ENCODE measurements at regions not wholly inside any gene's neighbourhood (a gene's known extent, or its start where the extent isn't known, plus 50 kb on each side); places are given as distances from the start of the nearest gene placed in this dataset.

DNA sequence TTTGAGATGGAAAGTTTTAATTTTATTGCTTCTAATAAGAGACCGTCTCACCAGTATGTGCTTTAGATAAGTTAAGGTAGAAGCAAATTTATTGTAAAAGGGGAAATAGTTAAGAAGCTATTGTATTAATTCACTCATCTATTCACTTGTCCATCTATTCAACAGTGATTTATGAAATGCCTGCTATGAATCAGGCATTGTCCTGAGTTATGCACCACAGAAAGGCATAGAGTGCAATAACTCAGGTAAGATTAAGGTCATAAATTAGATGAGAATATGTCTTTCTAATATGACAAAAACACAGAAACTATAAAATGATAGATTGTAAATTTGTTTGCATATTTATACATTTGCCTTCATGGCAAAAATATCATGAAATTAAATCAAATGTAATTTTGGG is 379.3 kb upstream of the PCDH15 start:
- no peak overlapping the region for H3K27ac Mint-ChIP-seq
- TF ChIP-seq, protein P1, sequence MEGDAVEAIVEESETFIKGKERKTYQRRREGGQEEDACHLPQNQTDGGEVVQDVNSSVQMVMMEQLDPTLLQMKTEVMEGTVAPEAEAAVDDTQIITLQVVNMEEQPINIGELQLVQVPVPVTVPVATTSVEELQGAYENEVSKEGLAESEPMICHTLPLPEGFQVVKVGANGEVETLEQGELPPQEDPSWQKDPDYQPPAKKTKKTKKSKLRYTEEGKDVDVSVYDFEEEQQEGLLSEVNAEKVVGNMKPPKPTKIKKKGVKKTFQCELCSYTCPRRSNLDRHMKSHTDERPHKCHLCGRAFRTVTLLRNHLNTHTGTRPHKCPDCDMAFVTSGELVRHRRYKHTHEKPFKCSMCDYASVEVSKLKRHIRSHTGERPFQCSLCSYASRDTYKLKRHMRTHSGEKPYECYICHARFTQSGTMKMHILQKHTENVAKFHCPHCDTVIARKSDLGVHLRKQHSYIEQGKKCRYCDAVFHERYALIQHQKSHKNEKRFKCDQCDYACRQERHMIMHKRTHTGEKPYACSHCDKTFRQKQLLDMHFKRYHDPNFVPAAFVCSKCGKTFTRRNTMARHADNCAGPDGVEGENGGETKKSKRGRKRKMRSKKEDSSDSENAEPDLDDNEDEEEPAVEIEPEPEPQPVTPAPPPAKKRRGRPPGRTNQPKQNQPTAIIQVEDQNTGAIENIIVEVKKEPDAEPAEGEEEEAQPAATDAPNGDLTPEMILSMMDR (IDR thresholded peaks at IDR 0.05): no peak
- ChIA-PET CTCF (no interaction called here), POLR2A (no interaction called here)
- DNase-seq: no peak
- H3K27me3 Mint-ChIP-seq: no peaks in the 10 kb centered on the region
- Histone ChIP-seq H3K27me3 (ENCODE audit: control insufficient read depth in 1 of 2, insufficient read depth in 2 of 2, low read length in 2 of 2) (no peaks in the 10 kb centered on the region), H3K9me3 (ENCODE audit: control insufficient read depth in 1 of 2, insufficient read depth in 1 of 2, low read length in 2 of 2) (peaks cover 0 to 4% of the 10 kb centered on the region in 2 experiments), H3K36me3 (ENCODE audit: insufficient read depth, low read length) (no peaks in the 10 kb centered on the region), H3K4me3 (ENCODE audit: low read length) (no peak overlapping the region), H3K4me1 (ENCODE audit: insufficient read depth, low read length) (no peaks in the 10 kb centered on the region), H3K27ac (ENCODE audit: low read depth in 1 of 2, low read length in 2 of 2) (no peak overlapping the region)
- intact Hi-C loops (cut with DNase I, micrococcal nuclease): no loop called here
- H3K4me3 Mint-ChIP-seq: no peak overlapping the region
- ATAC-seq (ENCODE audit: poor library complexity): no peak
- H3K9me3 Mint-ChIP-seq: peaks cover 7% of the 10 kb centered on the region
- no peaks in the 10 kb centered on the region for H3K36me3 Mint-ChIP-seq (ENCODE audit: low read depth)
- H3K4me1 Mint-ChIP-seq (ENCODE audit: low read depth): no peaks in the 10 kb centered on the region

DNA sequence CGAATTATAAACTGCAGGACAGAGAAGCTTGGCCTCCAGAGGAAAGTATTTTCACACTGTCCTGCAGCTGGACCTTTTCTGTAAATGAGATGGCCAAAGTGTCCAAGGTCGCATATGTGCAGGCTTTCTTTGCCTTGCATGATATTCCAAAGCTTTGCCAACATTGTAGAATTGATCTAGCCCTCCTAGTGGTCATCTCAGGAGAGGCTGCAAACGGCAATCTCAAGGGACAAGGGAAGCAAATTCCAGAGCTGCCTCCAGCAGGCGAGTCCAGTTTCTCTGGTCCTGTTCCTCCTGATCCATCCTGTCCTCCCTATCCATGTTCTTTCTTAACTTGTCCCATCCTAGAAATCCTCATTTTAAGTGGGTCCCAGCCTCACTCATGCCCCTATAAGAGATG is 373.4 kb upstream of the PCDH15 start:
- H3K9me3 ChIP-seq (ENCODE audit: control insufficient read depth in 1 of 2, insufficient read depth in 1 of 2, low read length in 2 of 2): peaks cover 0 to 5% of the 10 kb centered on the region in 2 experiments
- ChIA-PET CTCF (no interaction called here), POLR2A (no interaction called here)
- intact Hi-C loops (cut with DNase I, micrococcal nuclease): no loop called here
- DNase-seq: no peak
- H3K27ac ChIP-seq (ENCODE audit: low read depth in 1 of 2, low read length in 2 of 2): no peak overlapping the region
- TF ChIP-seq, protein P1 (IDR thresholded peaks at IDR 0.05): no peak
- H3K27me3 ChIP-seq (ENCODE audit: control insufficient read depth in 1 of 2, insufficient read depth in 2 of 2, low read length in 2 of 2): no peaks in the 10 kb centered on the region
- no peaks in the 10 kb centered on the region for H3K27me3 Mint-ChIP-seq
- H3K36me3 Mint-ChIP-seq (ENCODE audit: low read depth): no peaks in the 10 kb centered on the region
- no peak overlapping the region for H3K4me3 Mint-ChIP-seq
- H3K9me3 Mint-ChIP-seq: peaks cover 6% of the 10 kb centered on the region
- no peak overlapping the region for H3K4me3 ChIP-seq (ENCODE audit: low read length)
- H3K4me1 ChIP-seq (ENCODE audit: insufficient read depth, low read length): no peaks in the 10 kb centered on the region
- no peak overlapping the region for H3K27ac Mint-ChIP-seq
- ATAC-seq (ENCODE audit: poor library complexity): no peak
- no peaks in the 10 kb centered on the region for H3K36me3 ChIP-seq (ENCODE audit: insufficient read depth, low read length)
- no peaks in the 10 kb centered on the region for H3K4me1 Mint-ChIP-seq (ENCODE audit: low read depth)

DNA sequence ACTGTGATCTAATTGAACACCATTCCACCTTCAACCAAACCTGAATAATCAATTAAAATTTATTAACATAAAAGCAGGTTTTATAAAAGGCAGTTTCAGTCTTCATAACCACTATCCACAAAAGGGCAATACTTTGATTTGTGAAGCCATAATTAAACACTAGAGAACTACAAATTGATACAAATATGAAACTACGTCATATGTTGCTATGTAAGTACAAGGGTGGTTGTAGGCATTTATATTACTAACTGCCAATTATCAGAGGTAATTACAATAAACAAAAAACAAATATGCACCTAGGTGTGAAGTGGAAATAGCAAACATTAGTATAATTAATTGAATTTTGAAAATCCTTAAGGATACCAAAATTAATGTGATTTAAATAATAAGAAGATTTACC is 368.5 kb upstream of the PCDH15 start:
- Histone ChIP-seq H3K4me1 (ENCODE audit: insufficient read depth, low read length) (no peaks in the 10 kb centered on the region), H3K36me3 (ENCODE audit: insufficient read depth, low read length) (no peaks in the 10 kb centered on the region), H3K9me3 (ENCODE audit: control insufficient read depth in 1 of 2, insufficient read depth in 1 of 2, low read length in 2 of 2) (no peaks in the 10 kb centered on the region), H3K27ac (ENCODE audit: low read depth in 1 of 2, low read length in 2 of 2) (no peak overlapping the region), H3K27me3 (ENCODE audit: control insufficient read depth in 1 of 2, insufficient read depth in 2 of 2, low read length in 2 of 2) (no peaks in the 10 kb centered on the region), H3K4me3 (ENCODE audit: low read length) (no peak overlapping the region)
- TF ChIP-seq, protein P1 (IDR thresholded peaks at IDR 0.05): no peak
- no peaks in the 10 kb centered on the region for H3K27me3 Mint-ChIP-seq
- peaks cover 2% of the 10 kb centered on the region for H3K9me3 Mint-ChIP-seq
- no peaks in the 10 kb centered on the region for H3K36me3 Mint-ChIP-seq (ENCODE audit: low read depth)
- ChIA-PET POLR2A (no interaction called here), CTCF (no interaction called here)
- H3K27ac Mint-ChIP-seq: no peak overlapping the region
- H3K4me1 Mint-ChIP-seq (ENCODE audit: low read depth): no peaks in the 10 kb centered on the region
- H3K4me3 Mint-ChIP-seq: no peak overlapping the region
- DNase-seq (no peak), ATAC-seq (ENCODE audit: poor library complexity) (no peak)
- intact Hi-C loops (cut with DNase I, micrococcal nuclease): no loop called here
